Nephron (organoid): ENCODE measurements at regions not wholly inside any gene's neighbourhood (a gene's known extent, or its start where the extent isn't known, plus 50 kb on each side); places are given as distances from the start of the nearest gene placed in this dataset.

Experiments
- H3K27ac Mint-ChIP-seq, 3 experiments: 2 replicates each; pipeline ENCODE4 v1.8.0; 2020; ENCODE audit warnings: mixed read lengths in 3 of 3, mild to moderate bottlenecking in 2 of 3, moderate library complexity in 1 of 3
- H3K27me3 Mint-ChIP-seq: 2 replicates; pipeline ENCODE4 v1.8.0; 2021; ENCODE audit warnings: low read depth, mild to moderate bottlenecking, moderate library complexity, mixed read lengths
- H3K36me3 Mint-ChIP-seq: 2 replicates; pipeline ENCODE4 v1.8.0; 2020; ENCODE audit warnings: low read depth, mixed read lengths
- H3K4me1 Mint-ChIP-seq: 2 replicates; pipeline ENCODE4 v1.8.0; 2020; ENCODE audit warnings: mixed read lengths
- H3K4me3 Mint-ChIP-seq, 3 experiments: 2 replicates each; pipeline ENCODE4 v1.8.0; 2020; ENCODE audit warnings: mild to moderate bottlenecking in 3 of 3, mixed read lengths in 3 of 3, moderate library complexity in 2 of 3
- H3K9me3 Mint-ChIP-seq: 2 replicates; pipeline ENCODE4 v1.8.0; 2020; ENCODE audit warnings: mixed read lengths
- CTCF ChIP-seq, 3 experiments: fragments of 200-600 bp; sonication (generic); IDR thresholded peaks; one replicate each; pipeline ENCODE4 v1.5.0; 2021; ENCODE audit warnings: antibody characterized with exemption in 3 of 3; ENCODE audit not compliant: unreplicated experiment in 3 of 3

DNA sequence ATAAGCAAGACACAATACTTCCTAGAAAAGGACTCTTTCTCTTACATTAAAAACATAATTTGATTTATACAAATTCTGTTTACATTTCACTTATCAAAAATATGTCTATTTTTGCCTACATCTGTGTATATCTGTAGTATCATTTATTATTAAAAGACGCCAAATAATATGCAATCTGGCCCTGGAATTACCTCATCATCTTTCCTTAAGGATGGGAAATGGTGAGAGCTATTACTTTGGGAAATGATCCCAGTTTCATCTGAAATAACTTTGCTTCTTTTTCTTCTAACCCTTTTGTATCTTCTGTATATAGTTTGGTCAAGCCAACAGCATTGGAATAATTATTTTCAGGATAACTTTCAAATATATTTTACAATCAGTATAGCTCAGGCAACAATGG lies 85.0 kb downstream of the FAS start:
- no peak for TF ChIP-seq CTCF (IDR thresholded peaks at IDR 0.05; ENCODE audit: unreplicated experiment in 3 of 3)
- no peak overlapping the region for H3K27ac Mint-ChIP-seq
- H3K4me3 Mint-ChIP-seq = no peak overlapping the region
- H3K9me3 Mint-ChIP-seq = no peaks in the 10 kb centered on the region
- no peaks in the 10 kb centered on the region for H3K36me3 Mint-ChIP-seq
- H3K4me1 Mint-ChIP-seq = peaks cover 34% of the 10 kb centered on the region
- no peaks in the 10 kb centered on the region for H3K27me3 Mint-ChIP-seq

DNA sequence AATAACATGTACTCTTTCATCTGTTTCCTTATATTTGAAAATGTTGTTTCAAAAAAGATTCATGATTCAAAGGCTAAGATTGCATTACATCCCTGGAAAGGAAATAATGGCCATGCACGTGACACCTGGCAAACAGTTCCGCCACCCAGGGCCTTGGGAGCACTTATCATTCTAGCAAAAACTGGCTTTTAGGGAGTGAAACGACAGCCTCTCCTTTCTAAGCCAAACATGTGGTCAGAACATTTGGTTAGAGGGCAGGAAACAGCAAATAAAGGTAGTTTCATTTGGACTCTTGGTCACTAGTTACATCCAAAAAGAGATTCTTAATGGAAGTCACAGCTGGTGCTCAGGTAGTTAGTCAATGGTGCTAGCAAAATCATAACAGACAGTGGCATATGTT lies 83.5 kb downstream of the FAS start:
- H3K27me3 Mint-ChIP-seq = no peaks in the 10 kb centered on the region
- TF ChIP-seq CTCF (IDR thresholded peaks at IDR 0.05; ENCODE audit: unreplicated experiment in 3 of 3) = no peak
- H3K36me3 Mint-ChIP-seq = no peaks in the 10 kb centered on the region
- no peaks in the 10 kb centered on the region for H3K9me3 Mint-ChIP-seq
- H3K4me3 Mint-ChIP-seq = no peak overlapping the region
- H3K27ac Mint-ChIP-seq = peak overlapping the region; percentile 20 to 83 (median 49)
- peaks cover 26% of the 10 kb centered on the region for H3K4me1 Mint-ChIP-seq

- H3K36me3 Mint-ChIP-seq = no peaks in the 10 kb centered on the region
- TF ChIP-seq CTCF (IDR thresholded peaks at IDR 0.05; ENCODE audit: unreplicated experiment in 3 of 3) = no peak
- H3K27ac Mint-ChIP-seq = peak overlapping the region; percentile 20 to 83 (median 49)
- H3K4me3 Mint-ChIP-seq = no peak overlapping the region
- peaks cover 23% of the 10 kb centered on the region for H3K4me1 Mint-ChIP-seq
- no peaks in the 10 kb centered on the region for H3K9me3 Mint-ChIP-seq
- no peaks in the 10 kb centered on the region for H3K27me3 Mint-ChIP-seq
Measured at GRCh38 chr10:89073719-89074118, 83.1 kb downstream of the FAS start.

- no peak for TF ChIP-seq CTCF (IDR thresholded peaks at IDR 0.05; ENCODE audit: unreplicated experiment in 3 of 3)
- H3K36me3 Mint-ChIP-seq = no peaks in the 10 kb centered on the region
- H3K4me3 Mint-ChIP-seq = no peak overlapping the region
- H3K27ac Mint-ChIP-seq = no peak overlapping the region
- no peaks in the 10 kb centered on the region for H3K9me3 Mint-ChIP-seq
- H3K4me1 Mint-ChIP-seq = peaks cover 22% of the 10 kb centered on the region
- H3K27me3 Mint-ChIP-seq = no peaks in the 10 kb centered on the region
Measured at GRCh38 chr10:89069589-89069988, 79.0 kb downstream of the FAS start.
